Astrocyte of the spinal cord (primary cell): ENCODE measurements at regions not wholly inside any gene's neighbourhood (a gene's known extent, or its start where the extent isn't known, plus 50 kb on each side); places are given as distances from the start of the nearest gene placed in this dataset.
A peak's percentile ranks its signal among the peaks of the same experiment; 100 is the strongest.

ENCODE experiments used
- DNase-seq: peaks from one replicate; pipeline ENCODE4 v3.0.0; 2011; ENCODE audit warnings: low read depth, low spot score
- H3K4me3 ChIP-seq: 2 replicates; pipeline ENCODE4 v1.5.1; 2011; ENCODE audit warnings: low read depth, mild to moderate bottlenecking, low read length, moderate library complexity
- CTCF ChIP-seq: IDR thresholded peaks from 2 replicates; pipeline ENCODE4 v1.5.1; 2012; ENCODE audit warnings: low read depth, mild to moderate bottlenecking, low read length, inconsistent platforms
- in situ Hi-C: cut with HindIII; loops from 2 replicates; pipeline ENCODE4 v1.10.0; 2017; ENCODE audit warnings: low sequenced_read_pairs

- DNase-seq = no peak
- no peak for TF ChIP-seq CTCF
- no peak overlapping the region for H3K4me3 ChIP-seq
- in situ Hi-C loops = no loop called here
Measured at GRCh38 chr18:68186039-68186438, 528.9 kb downstream of the TMX3 start.

GRCh38 chr18:68181956-68182355 is 533.0 kb downstream of the TMX3 start:
- in situ Hi-C loops = no loop called here
- no peak overlapping the region for H3K4me3 ChIP-seq
- TF ChIP-seq CTCF = no peak
- DNase-seq = no peak

- H3K4me3 ChIP-seq = no peak overlapping the region
- in situ Hi-C loops = no loop called here
- DNase-seq = no peak
- no peak for TF ChIP-seq CTCF
Measured at GRCh38 chr18:68179811-68180210, 535.1 kb downstream of the TMX3 start.

- TF ChIP-seq CTCF = no peak
- no peak overlapping the region for H3K4me3 ChIP-seq
- no peak for DNase-seq
- in situ Hi-C loops = no loop called here
Measured at GRCh38 chr18:68178921-68179320, 536.0 kb downstream of the TMX3 start.

GRCh38 chr18:68177807-68178702 is 536.9 kb downstream of the TMX3 start:
- in situ Hi-C loops = no loop called here
- TF ChIP-seq CTCF = no peak
- no peak overlapping the region for H3K4me3 ChIP-seq
- DNase-seq = peak; percentile 98

- no peak overlapping the region for H3K4me3 ChIP-seq
- DNase-seq = no peak
- no peak for TF ChIP-seq CTCF
- in situ Hi-C loops = no loop called here
Measured at GRCh38 chr18:68176901-68177300, 538.0 kb downstream of the TMX3 start.
